ENCODE measurements at regions not wholly inside any gene's neighbourhood (a gene's known extent, or its start where the extent isn't known, plus 50 kb on each side); places are given as distances from the start of the nearest gene placed in this dataset.

DNA sequence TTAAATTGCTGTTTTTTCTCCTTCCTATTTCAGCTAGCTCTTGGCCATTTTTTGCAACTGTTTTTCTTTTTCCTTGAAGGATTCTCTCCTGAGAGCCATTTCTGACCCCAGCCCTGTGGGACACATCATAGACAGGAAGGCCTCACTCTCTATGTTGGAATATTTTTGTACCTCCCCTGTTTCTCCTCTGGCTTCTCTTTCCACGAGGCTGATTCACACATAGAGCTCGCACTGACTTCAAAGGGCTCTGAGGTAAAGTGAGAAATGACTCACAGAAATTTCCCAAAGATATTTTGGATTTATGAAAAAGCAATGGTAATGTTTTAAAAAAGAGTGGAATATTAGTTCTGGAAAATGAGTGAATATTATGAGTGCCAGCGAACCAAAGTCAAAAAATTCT is 181.7 kb upstream of the IGFBP7 start:
- DNase-seq (ENCODE audit: low read depth): peak; percentile 48
- TF ChIP-seq, protein P1, sequence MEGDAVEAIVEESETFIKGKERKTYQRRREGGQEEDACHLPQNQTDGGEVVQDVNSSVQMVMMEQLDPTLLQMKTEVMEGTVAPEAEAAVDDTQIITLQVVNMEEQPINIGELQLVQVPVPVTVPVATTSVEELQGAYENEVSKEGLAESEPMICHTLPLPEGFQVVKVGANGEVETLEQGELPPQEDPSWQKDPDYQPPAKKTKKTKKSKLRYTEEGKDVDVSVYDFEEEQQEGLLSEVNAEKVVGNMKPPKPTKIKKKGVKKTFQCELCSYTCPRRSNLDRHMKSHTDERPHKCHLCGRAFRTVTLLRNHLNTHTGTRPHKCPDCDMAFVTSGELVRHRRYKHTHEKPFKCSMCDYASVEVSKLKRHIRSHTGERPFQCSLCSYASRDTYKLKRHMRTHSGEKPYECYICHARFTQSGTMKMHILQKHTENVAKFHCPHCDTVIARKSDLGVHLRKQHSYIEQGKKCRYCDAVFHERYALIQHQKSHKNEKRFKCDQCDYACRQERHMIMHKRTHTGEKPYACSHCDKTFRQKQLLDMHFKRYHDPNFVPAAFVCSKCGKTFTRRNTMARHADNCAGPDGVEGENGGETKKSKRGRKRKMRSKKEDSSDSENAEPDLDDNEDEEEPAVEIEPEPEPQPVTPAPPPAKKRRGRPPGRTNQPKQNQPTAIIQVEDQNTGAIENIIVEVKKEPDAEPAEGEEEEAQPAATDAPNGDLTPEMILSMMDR (IDR thresholded peaks at IDR 0.05; ENCODE audit: insufficient read depth, low read depth, low read length, missing control alignments): no peak

DNA sequence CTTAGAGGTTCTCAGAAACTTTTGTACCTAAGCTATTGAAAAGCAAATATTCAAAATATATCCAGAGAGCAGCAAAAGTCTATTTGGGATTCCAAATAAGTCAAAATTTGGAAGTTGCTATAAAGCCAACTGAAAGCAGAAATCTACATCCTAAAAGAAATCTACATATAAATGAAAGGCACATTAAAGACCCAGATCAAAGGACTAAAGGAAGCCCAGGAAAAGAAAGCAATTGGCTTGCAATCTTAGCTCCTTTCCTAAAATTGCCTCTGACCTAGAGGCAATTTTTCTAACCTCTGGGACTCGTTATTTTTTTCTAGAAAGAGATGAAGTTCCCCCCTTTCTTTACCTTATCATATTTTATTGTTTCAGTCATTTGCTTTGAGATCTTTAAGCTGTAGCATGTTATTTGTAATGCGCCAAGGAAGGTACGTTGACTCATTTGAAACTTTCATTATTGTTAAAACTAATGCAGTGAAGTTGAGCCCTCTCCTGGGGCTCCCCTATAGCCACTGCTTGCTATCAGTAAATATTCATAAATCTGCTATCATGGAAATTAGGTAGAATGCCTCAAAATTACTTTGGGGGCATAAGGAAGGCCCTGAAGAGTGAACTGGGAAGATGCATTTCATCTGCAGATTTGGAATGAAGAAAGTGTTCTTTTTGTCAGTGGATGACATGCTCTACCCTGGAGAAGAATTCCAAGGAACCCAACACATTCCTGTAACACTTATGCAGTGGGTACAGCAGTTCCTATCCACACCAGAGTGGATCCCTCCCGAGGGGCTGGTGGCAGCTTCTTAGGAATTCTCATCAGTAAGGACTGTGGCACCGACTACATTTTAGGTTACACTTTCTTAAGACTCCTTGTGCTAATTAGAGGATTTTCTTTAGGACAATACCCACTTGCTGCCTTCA is 177.8 kb upstream of the IGFBP7 start:
- DNase-seq (ENCODE audit: low read depth): no peak
- H3K4me3 ChIP-seq (ENCODE audit: low read length): no peak overlapping the region
- TF ChIP-seq, protein P1 (IDR thresholded peaks at IDR 0.05; ENCODE audit: insufficient read depth, low read depth, low read length, missing control alignments): no peak

More for the DNA sequence above, 181.7 kb upstream of the IGFBP7 start:
- no peak overlapping the region for H3K4me3 ChIP-seq (ENCODE audit: low read length)

GRCh38 chr4:57282933-57283310 is 172.7 kb upstream of the IGFBP7 start:
- TF ChIP-seq, protein P1 (IDR thresholded peaks at IDR 0.05; ENCODE audit: insufficient read depth, low read depth, low read length, missing control alignments): no peak
- no peak for DNase-seq (ENCODE audit: low read depth)
- H3K4me3 ChIP-seq (ENCODE audit: low read length): no peak overlapping the region

DNA sequence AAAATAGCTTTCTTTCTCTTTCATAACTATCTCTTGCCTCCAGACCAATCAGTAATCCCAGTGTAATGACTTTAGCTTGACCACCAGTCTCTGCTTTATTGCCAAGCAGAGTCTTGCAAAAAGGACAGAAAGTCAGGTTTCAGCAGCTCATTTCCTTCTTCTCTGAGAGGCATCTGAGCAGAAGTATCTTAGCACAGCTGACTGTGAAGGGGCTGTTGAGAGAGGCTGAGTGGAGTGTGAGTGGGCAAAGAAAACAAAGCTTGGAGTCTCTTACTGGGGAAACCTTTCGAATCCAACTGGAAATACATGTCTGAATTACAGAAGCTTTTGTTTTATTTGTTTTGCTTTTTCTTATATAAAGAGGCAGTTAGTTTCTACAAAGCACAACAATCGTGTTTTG is 170.3 kb upstream of the IGFBP7 start:
- no peak for DNase-seq (ENCODE audit: low read depth)
- no peak overlapping the region for H3K4me3 ChIP-seq (ENCODE audit: low read length)
- TF ChIP-seq, protein P1 (IDR thresholded peaks at IDR 0.05; ENCODE audit: insufficient read depth, low read depth, low read length, missing control alignments): no peak

DNA sequence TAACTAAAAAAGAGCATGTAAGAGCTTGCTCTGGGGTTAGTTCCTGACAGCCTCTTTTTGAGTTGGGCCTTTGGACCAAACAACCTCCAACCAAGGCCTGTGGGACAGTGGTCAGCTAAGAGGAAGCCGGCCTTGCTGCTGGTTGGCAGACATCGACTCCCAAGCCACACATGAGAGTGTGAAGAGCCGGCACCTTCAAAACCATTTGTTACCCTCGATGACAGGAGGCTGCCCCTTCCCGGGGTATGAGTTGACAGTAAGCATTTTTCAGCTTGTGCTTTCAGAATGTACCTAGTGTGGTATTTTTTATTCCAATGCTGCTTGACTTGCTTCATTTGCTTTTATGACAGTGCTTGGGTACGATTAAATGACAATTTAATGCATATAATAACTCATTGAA is 168.6 kb upstream of the IGFBP7 start:
- H3K4me3 ChIP-seq (ENCODE audit: low read length): no peak overlapping the region
- no peak for DNase-seq (ENCODE audit: low read depth)
- TF ChIP-seq, protein P1 (IDR thresholded peaks at IDR 0.05; ENCODE audit: insufficient read depth, low read depth, low read length, missing control alignments): no peak

DNA sequence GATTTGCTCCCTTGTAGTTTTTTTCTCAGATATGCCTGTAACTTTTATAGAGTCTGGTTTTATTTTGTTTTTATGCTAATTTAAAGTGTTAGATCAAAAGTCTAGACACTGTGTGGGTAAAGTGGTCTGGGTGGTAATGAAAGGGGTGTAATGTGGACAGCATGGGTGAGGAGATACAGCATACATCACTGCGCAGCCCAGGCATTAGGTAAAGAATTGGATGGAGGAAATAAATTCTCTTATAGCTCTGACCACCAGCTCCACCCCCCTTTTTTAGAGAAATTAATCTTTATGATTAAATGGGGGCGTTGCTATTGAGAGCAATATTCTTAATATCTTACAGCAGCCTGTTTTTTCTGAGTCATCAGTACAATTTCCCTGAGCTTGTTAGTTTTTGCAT is 163.9 kb upstream of the IGFBP7 start:
- no peak overlapping the region for H3K4me3 ChIP-seq (ENCODE audit: low read length)
- DNase-seq (ENCODE audit: low read depth): no peak
- TF ChIP-seq, protein P1 (IDR thresholded peaks at IDR 0.05; ENCODE audit: insufficient read depth, low read depth, low read length, missing control alignments): no peak

GRCh38 chr4:57270346-57270745 is 160.2 kb upstream of the IGFBP7 start:
- DNase-seq (ENCODE audit: low read depth): no peak
- TF ChIP-seq, protein P1 (IDR thresholded peaks at IDR 0.05; ENCODE audit: insufficient read depth, low read depth, low read length, missing control alignments): no peak
- H3K4me3 ChIP-seq (ENCODE audit: low read length): no peak overlapping the region
